SH-SY5Y (cell line): ENCODE measurements at regions not wholly inside any gene's neighbourhood (a gene's known extent, or its start where the extent isn't known, plus 50 kb on each side); places are given as distances from the start of the nearest gene placed in this dataset.

Source experiments
- GATA2 ChIP-seq: IDR thresholded peaks from 2 replicates; pipeline ENCODE4 v1.6.1; 2011; ENCODE audit warnings: mild to moderate bottlenecking, low read depth, low read length
- GATA3 ChIP-seq: IDR thresholded peaks from 2 replicates; pipeline ENCODE4 v1.6.1; 2011; ENCODE audit warnings: low read depth, mild to moderate bottlenecking, low read length, moderate library complexity

- no peak for TF ChIP-seq GATA2
- TF ChIP-seq GATA3, result no peak
These were observed 97.6 kb downstream of the TM2D1 start for GRCh38 chr1:61627365-61627764.

DNA sequence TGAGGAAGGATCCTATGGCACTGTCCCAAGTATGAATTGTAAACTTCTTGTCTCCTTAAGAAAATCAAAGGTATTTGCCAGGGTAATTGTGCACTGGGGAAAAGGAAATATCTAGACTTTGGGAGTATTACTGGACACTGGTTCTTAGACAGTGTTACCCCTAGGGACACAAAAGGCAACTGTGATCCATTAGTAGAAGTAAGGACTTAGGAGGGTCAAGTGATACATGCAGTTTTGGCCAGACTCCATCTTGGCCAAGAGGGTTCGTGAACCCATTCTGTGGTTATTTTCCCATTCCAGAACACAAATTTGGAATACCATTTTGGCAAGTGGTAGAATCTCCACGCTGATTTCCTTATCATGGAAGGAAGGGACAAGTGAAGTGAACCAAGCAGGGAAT lies 98.1 kb downstream of the TM2D1 start:
- TF ChIP-seq GATA3 (no peak), GATA2 (no peak)

- TF ChIP-seq GATA2 (no peak), GATA3 (no peak)
These were observed 101.1 kb downstream of the TM2D1 start for GRCh38 chr1:61623852-61624251.

DNA sequence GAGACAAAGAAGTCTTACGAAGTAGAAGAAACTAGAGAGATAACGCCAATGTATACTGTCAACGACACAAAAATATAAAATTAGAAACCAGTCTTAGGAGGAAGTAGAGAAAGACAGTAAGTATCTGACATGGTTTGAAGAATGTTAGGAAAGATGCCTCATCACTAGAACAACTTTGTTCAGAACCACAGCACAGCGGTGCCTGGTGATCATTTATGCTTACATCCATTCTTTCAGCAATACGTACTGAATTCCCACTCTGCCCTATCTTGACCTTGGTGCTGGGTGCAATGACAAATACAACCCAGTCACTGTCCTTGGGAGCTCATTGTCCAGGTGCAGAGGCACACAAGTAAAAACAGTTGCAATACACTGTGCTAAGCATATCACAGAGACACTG lies 104.4 kb downstream of the TM2D1 start:
- no peak for TF ChIP-seq GATA3
- no peak for TF ChIP-seq GATA2

DNA sequence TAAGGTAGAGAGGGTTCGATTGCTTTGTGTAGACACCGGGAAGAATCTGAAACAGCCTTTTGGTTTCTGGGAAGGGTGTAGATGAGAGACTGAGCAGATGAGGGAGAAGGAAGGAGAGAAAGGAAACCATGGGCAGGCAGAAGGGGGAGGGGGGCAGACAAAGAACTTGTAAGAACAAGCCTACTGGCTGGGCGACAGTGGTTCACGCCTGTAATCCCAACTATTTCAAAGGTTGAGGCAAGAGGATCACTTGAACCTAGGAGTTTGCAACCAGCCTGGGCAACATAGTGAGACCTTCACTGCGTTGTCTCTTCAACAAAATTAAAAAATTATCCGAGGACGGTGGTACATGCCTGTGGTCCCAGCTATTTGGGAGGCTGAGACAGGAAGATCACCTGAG lies 106.2 kb downstream of the TM2D1 start:
- no peak for TF ChIP-seq GATA2

DNA sequence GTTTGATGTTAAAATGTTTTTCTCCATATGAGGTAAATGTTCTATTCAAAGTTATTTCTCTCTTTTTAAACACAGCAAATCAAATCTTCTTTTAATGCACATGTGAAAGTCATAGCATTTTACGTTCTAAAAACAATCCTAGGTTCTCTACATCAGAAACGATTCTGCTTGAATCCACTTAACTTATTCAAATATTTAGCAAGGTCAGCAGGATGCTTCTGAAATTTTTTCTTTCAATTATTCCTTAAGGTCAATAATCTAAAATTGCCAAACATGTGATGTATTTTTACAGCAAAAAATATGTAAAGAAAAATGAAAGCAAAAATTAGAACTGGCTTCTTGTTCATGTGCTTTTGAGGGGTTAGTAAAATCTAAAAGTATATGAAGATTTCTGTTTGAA lies 106.7 kb downstream of the TM2D1 start:
- no peak for TF ChIP-seq GATA2
- no peak for TF ChIP-seq GATA3

DNA sequence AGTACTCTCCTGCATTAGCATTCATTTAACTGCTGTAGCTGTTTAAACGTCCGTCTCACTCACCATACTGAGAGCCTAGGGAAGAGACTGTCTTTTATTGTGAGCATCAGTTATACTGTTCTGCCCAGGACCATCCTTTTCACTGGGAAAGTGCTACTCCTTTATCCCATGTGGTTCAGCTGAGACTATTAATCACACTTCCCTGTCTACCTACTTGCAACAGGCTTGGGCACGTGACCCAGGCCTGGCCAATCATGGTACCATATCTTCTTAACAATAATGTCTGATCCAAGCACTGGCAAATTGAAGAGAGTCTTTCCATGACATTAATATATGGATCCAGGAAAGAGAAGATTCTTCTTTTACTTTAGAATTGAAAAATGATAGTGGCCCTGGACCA lies 108.1 kb downstream of the TM2D1 start:
- TF ChIP-seq GATA3 (no peak), GATA2 (no peak)

DNA sequence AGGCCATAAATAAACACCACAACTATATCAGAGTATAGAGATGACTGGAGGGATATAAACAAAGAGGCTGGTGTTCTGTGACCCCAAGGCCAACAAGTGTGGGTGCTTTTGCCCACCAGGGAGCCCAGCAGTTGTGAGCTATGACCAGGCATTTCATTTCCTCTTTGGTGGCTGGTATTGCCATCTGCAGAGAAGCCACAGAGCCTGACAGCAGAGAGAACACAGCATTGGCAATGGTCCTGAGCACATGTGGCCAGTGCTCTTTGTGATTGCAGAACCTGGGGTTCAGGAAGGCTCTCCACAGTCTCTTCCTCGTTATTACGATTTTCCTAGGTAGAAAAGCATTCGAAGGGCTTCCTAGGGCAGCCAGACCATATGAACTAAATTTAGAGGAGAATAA lies 112.3 kb downstream of the TM2D1 start:
- no peak for TF ChIP-seq GATA2
- no peak for TF ChIP-seq GATA3

- TF ChIP-seq GATA2 (no peak), GATA3 (no peak)
These were observed 115.9 kb downstream of the TM2D1 start for GRCh38 chr1:61609040-61609439.

GRCh38 chr1:61607448-61607847 lies 117.5 kb downstream of the TM2D1 start:
- TF ChIP-seq GATA3 (peak; percentile 96), GATA2 (peak; percentile 98)

DNA sequence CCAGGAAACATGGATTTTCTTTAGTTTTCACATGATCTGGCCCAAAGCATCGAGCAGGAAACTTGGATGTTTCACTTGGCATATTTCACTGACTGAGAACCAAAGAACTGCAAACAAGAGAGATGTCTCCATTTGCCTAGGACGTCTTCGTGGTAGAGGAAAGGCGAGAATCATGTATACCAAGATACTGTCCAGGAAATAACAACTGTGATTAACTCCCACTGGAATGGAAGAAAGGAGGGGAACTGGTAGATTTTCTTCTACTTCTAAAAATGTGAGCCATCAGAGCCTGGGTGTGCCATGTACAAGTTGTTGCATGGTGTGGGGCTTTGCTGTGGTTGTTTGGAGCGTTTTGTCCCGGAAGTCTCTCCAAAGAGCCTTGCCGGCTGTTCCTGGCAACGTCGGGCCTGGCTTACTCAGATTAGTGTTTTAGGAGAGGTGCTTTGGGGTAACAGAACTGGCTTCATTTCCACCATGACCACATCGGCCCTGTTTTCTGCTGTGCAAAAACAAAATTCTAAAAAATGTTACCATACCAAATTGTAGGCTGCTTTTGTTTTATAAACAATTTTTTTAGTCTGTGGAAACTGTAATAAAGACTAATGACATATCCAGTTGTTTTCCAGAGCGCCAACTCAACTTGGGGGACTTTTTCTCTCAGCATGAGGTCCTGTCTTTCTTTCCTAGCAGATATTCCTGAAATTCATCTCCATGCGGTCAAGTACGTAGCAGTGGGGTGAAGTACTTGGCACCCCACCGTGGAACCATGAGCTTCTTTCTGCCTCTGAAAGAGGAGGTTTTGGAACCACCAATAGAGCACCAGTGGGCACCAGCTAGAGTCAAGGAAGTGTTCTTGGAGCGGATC lies 118.3 kb downstream of the TM2D1 start:
- TF ChIP-seq GATA3 (no peak), GATA2 (no peak)

GRCh38 chr1:61605607-61606321 lies 119.2 kb downstream of the TM2D1 start:
- TF ChIP-seq GATA3, result no peak
- TF ChIP-seq GATA2, result no peak

DNA sequence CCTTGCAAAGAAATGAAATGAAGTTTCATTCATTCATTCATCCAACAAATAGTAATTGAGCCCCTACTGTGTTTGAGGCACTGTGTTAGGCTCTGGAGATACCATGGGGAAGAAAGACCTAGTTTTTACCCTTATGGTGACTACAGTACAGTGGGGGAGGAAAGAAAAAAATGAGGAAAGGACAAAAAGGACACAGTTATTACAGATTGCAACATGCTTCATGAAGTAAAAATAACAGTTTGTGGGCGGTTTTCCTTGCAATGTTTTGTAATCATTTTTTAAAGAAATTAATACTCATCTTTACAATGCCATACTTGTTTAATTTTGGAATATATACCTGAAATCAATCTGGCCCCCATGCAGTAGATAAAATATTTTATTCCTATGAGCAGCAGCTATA lies 120.3 kb downstream of the TM2D1 start:
- TF ChIP-seq GATA3 (no peak), GATA2 (no peak)

DNA sequence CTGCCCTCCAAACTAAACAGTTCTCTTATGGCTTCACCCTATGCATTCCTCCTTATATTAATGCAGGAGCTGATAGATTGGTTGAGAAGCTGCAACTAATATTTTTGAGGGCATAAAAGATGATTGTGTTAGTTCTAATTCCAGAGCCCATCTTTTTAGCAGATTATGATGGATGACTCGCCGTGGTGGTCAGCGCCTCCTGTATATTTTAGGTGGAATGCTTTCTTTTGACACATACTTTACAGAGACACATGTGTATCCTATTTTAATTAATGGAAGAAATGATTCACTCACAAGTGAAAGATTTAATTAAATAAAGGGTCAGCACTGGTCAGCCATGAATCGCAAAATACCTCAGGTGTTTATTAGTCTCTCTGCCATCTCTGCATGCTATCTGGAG lies 120.7 kb downstream of the TM2D1 start:
- no peak for TF ChIP-seq GATA2

DNA sequence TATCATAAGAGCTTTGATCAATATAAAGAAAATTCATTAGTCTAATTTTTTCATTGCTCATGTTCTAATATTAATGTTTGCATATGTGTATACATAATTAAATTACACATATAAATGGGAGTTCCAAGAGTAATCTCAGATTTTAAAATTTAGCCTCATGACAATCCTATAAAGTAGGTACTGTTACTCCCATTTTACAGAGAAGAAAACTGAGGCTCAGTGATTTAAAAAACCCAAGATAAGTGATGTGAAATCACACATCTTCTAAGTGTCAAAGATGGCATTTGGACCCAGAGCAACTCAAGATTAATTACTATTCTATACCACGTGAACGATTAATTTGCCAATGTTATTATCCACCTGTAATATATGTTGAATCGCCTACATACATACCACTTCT lies 122.3 kb downstream of the TM2D1 start:
- no peak for TF ChIP-seq GATA3
- TF ChIP-seq GATA2, result no peak

- TF ChIP-seq GATA3, result no peak
- no peak for TF ChIP-seq GATA2
These were observed 127.3 kb downstream of the TM2D1 start for GRCh38 chr1:61597601-61598000.
